Liver (tissue), 3 donors: ENCODE measurements at regions not wholly inside any gene's neighbourhood (a gene's known extent, or its start where the extent isn't known, plus 50 kb on each side); places are given as distances from the start of the nearest gene placed in this dataset.

Experiments used
- EGR1 ChIP-seq, 2 donors: IDR thresholded peaks; 2 replicates each; pipeline ENCODE4 v1.6.1; 2016 to 2018; ENCODE audit warnings: antibody characterized with exemption in 2 of 2, low read depth in 2 of 2
- GABPA ChIP-seq, 2 donors: IDR thresholded peaks in 1 of 2; conservative IDR thresholded peaks in 1 of 2; 2 replicates each; pipeline ENCODE4 v1.6.1; 2016; ENCODE audit warnings: antibody characterized with exemption in 2 of 2, mild to moderate bottlenecking in 1 of 2, moderate library complexity in 1 of 2
- RAD21 ChIP-seq, 2 donors: IDR thresholded peaks; 2 replicates each; pipeline ENCODE4 v1.6.1; 2016; ENCODE audit warnings: antibody characterized with exemption in 2 of 2, mild to moderate bottlenecking in 2 of 2
- RXRA ChIP-seq, 2 donors: IDR thresholded peaks; 2 replicates each; pipeline ENCODE4 v1.6.1; 2017 to 2018; ENCODE audit warnings: antibody characterized with exemption in 2 of 2, mild to moderate bottlenecking in 1 of 2
- SP1 ChIP-seq: IDR thresholded peaks from 2 replicates; pipeline ENCODE4 v1.6.1; 2018; ENCODE audit warnings: antibody characterized with exemption, mild to moderate bottlenecking
- TAF1 ChIP-seq: conservative IDR thresholded peaks from 2 replicates; pipeline ENCODE4 v1.6.1; 2016; ENCODE audit warnings: antibody characterized with exemption, mild to moderate bottlenecking
- TF ChIP-seq, protein P1 (sequence below): fragments of 150-350 bp; IDR thresholded peaks from 2 replicates; pipeline ENCODE4 v1.5.1; 2017; ENCODE audit warnings: improper control_type of control experiment, low read depth, low read length; ENCODE audit not compliant: missing input control
- TF ChIP-seq, protein P2 (sequence below): IDR thresholded peaks from 2 replicates; pipeline ENCODE4 v1.6.1; 2016; ENCODE audit warnings: antibody characterized with exemption
- TF ChIP-seq, protein P3 (sequence below): IDR thresholded peaks from 2 replicates; pipeline ENCODE4 v1.6.1; 2016; ENCODE audit warnings: antibody characterized with exemption, mild to moderate bottlenecking
- donor health status: healthy.
- donor health status: healthy.

DNA sequence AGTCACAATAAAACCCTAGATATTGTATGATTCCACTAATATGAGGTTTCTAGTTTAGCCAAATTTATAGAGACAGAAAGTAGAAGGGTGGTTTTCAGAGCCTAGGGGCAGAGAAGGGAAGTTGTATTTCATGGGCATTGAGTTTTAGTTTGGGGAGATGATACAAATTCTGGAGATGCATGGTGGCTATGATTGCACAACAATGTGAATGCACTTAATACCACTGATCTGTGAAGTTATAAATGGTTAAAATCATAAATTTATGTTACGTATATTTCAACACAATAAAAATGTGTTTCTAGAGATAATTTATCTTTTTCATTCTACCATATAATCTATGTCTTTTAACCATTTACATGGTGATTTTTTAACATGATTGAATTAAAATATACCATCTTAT, 779.3 kb upstream of the BRINP3 start:
- TF ChIP-seq, protein P1, sequence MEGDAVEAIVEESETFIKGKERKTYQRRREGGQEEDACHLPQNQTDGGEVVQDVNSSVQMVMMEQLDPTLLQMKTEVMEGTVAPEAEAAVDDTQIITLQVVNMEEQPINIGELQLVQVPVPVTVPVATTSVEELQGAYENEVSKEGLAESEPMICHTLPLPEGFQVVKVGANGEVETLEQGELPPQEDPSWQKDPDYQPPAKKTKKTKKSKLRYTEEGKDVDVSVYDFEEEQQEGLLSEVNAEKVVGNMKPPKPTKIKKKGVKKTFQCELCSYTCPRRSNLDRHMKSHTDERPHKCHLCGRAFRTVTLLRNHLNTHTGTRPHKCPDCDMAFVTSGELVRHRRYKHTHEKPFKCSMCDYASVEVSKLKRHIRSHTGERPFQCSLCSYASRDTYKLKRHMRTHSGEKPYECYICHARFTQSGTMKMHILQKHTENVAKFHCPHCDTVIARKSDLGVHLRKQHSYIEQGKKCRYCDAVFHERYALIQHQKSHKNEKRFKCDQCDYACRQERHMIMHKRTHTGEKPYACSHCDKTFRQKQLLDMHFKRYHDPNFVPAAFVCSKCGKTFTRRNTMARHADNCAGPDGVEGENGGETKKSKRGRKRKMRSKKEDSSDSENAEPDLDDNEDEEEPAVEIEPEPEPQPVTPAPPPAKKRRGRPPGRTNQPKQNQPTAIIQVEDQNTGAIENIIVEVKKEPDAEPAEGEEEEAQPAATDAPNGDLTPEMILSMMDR: no peak
- TF ChIP-seq EGR1 (IDR thresholded peaks at IDR 0.05; ENCODE audit: low read depth in 2 of 2) (no peak), RAD21 (IDR thresholded peaks at IDR 0.05) (no peak), TAF1 (no peak), SP1 (no peak), GABPA (IDR thresholded peaks at IDR 0.05 in 1 of 2, conservative IDR thresholded peaks at IDR 0.05 in 1 of 2) (no peak), RXRA (IDR thresholded peaks at IDR 0.05) (no peak)
- TF ChIP-seq, protein P2, sequence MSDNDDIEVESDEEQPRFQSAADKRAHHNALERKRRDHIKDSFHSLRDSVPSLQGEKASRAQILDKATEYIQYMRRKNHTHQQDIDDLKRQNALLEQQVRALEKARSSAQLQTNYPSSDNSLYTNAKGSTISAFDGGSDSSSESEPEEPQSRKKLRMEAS: no peak
- TF ChIP-seq, protein P3, sequence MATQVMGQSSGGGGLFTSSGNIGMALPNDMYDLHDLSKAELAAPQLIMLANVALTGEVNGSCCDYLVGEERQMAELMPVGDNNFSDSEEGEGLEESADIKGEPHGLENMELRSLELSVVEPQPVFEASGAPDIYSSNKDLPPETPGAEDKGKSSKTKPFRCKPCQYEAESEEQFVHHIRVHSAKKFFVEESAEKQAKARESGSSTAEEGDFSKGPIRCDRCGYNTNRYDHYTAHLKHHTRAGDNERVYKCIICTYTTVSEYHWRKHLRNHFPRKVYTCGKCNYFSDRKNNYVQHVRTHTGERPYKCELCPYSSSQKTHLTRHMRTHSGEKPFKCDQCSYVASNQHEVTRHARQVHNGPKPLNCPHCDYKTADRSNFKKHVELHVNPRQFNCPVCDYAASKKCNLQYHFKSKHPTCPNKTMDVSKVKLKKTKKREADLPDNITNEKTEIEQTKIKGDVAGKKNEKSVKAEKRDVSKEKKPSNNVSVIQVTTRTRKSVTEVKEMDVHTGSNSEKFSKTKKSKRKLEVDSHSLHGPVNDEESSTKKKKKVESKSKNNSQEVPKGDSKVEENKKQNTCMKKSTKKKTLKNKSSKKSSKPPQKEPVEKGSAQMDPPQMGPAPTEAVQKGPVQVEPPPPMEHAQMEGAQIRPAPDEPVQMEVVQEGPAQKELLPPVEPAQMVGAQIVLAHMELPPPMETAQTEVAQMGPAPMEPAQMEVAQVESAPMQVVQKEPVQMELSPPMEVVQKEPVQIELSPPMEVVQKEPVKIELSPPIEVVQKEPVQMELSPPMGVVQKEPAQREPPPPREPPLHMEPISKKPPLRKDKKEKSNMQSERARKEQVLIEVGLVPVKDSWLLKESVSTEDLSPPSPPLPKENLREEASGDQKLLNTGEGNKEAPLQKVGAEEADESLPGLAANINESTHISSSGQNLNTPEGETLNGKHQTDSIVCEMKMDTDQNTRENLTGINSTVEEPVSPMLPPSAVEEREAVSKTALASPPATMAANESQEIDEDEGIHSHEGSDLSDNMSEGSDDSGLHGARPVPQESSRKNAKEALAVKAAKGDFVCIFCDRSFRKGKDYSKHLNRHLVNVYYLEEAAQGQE: no peak
